Endothelial cell of umbilical vein (primary cell): ENCODE measurements at regions not wholly inside any gene's neighbourhood (a gene's known extent, or its start where the extent isn't known, plus 50 kb on each side); places are given as distances from the start of the nearest gene placed in this dataset.

Experiments used
- BruUV-seq: library from RNA; stranded (reverse); fragments of 400-500 nt; replicated peaks from 2 replicates; lab custom pipeline; 2021; lab: Mats Ljungman, UMichigan
- CTCF ChIA-PET: fragments of 300-600, 350-600 bp; sonication (Branson Sonifier 250); formaldehyde crosslinking; loops from one replicate; lab custom pipeline; 2021; ENCODE audit warnings: antibody characterized with exemption, inconsistent platforms; lab: Charles Lee
- POLR2A ChIA-PET: fragments of 300-600, 350-600 bp; sonication (Branson Sonifier 250); formaldehyde crosslinking; loops from one replicate; lab custom pipeline; 2021; ENCODE audit warnings: antibody characterized with exemption, inconsistent platforms; lab: Charles Lee
- DNase-seq: peaks from one replicate; pipeline ENCODE4 v3.0.0-alpha.2; 2011; ENCODE audit warnings: low read depth, low spot score
- FAIRE-seq: peaks from 2 replicates; lab custom pipeline; 2011; peaks lifted over from hg19 to GRCh38; lab: Jason Lieb, UNC
- H2AFZ ChIP-seq: 2 replicates; pipeline ENCODE4 v1.6.0; 2012; ENCODE audit warnings: low read depth, low read length, control low read depth, inconsistent platforms
- H3K27ac ChIP-seq: 2 replicates; pipeline ENCODE4 v1.5.1; 2011; ENCODE audit warnings: low read depth, mild to moderate bottlenecking, control low read depth, low read length, moderate library complexity; ENCODE audit not compliant: insufficient read depth
- H3K27me3 ChIP-seq, 2 experiments: 2 replicates each; pipeline versions ENCODE4 v1.6.0 to v1.6.1; 2011; ENCODE audit warnings: low read length in 2 of 2, mixed read lengths in 1 of 2; ENCODE audit not compliant: control insufficient read depth in 2 of 2, insufficient read depth in 2 of 2
- H3K36me3 ChIP-seq, 2 experiments: 2 replicates in 1 of 2; 3 replicates in 1 of 2; pipeline ENCODE4 v1.5.1; 2011; ENCODE audit warnings: low read length in 2 of 2, mild to moderate bottlenecking in 1 of 2, moderate library complexity in 1 of 2; ENCODE audit not compliant: control insufficient read depth in 2 of 2, insufficient read depth in 2 of 2; ENCODE audit errors: extremely low read depth in 1 of 2
- H3K4me1 ChIP-seq: 3 replicates; pipeline ENCODE4 v1.5.1; 2011; ENCODE audit warnings: mild to moderate bottlenecking, low read length; ENCODE audit not compliant: control insufficient read depth, insufficient read depth; ENCODE audit errors: extremely low read depth
- H3K4me2 ChIP-seq: 2 replicates; pipeline ENCODE4 v1.6.1; 2011; ENCODE audit warnings: low read length, control low read depth, mixed read lengths; ENCODE audit not compliant: insufficient read depth
- H3K4me3 ChIP-seq, 3 experiments: fragments of 200-600 bp in 1 of 3; sonication (generic), shearing (Covaris generic) in 1 of 3; replicated peaks in 1 of 3; 2 replicates each; pipeline ENCODE4 v1.5.1; 2011 to 2016; ENCODE audit warnings: control low read depth in 3 of 3, low read length in 3 of 3, mild to moderate bottlenecking in 2 of 3, inconsistent platforms in 1 of 3, low read depth in 1 of 3, moderate library complexity in 1 of 3; ENCODE audit not compliant: insufficient read depth in 1 of 3
- H3K79me2 ChIP-seq: 2 replicates; pipeline ENCODE4 v1.6.0; 2012; ENCODE audit warnings: low read length, inconsistent platforms; ENCODE audit not compliant: control insufficient read depth, insufficient read depth
- H3K9ac ChIP-seq: replicated peaks from 2 replicates; pipeline ENCODE3; 2011; ENCODE audit warnings: low read length, control low read depth; ENCODE audit not compliant: insufficient read depth; ENCODE audit errors: extremely low read depth
- H3K9me1 ChIP-seq: replicated peaks from 3 replicates; pipeline ENCODE4 v1.6.0; 2011; ENCODE audit warnings: mild to moderate bottlenecking, low read length; ENCODE audit not compliant: control insufficient read depth, insufficient read depth; ENCODE audit errors: extremely low read depth
- H3K9me3 ChIP-seq: replicated peaks from 2 replicates; pipeline ENCODE4 v1.5.1; 2012; ENCODE audit warnings: low read length, inconsistent platforms; ENCODE audit not compliant: control insufficient read depth, insufficient read depth
- H4K20me1 ChIP-seq: replicated peaks from 2 replicates; pipeline ENCODE3; 2011; ENCODE audit warnings: mild to moderate bottlenecking, low read length; ENCODE audit not compliant: control insufficient read depth, insufficient read depth; ENCODE audit errors: extremely low read depth
- EZH2 ChIP-seq: IDR thresholded peaks from 2 replicates; pipeline ENCODE4 v1.6.1; 2012; ENCODE audit warnings: borderline replicate concordance, low read depth, mild to moderate bottlenecking, moderate library complexity, low read length, inconsistent platforms; ENCODE audit not compliant: severe bottlenecking
- FOS ChIP-seq: IDR thresholded peaks from 2 replicates; pipeline ENCODE4 v1.6.1; 2011; ENCODE audit warnings: mild to moderate bottlenecking, low read length, moderate library complexity, borderline replicate concordance; ENCODE audit not compliant: insufficient read depth
- GATA2 ChIP-seq: IDR thresholded peaks from 2 replicates; pipeline ENCODE4 v1.7.0; 2011; ENCODE audit warnings: low read depth, mild to moderate bottlenecking, moderate library complexity, mixed read lengths, low read length; ENCODE audit not compliant: insufficient read length, insufficient read depth
- JUN ChIP-seq: IDR thresholded peaks from 2 replicates; pipeline ENCODE4 v1.6.1; 2011; ENCODE audit warnings: borderline replicate concordance, low read depth; ENCODE audit not compliant: insufficient read length, insufficient read depth
- MYC ChIP-seq: IDR thresholded peaks from one replicate; pipeline ENCODE4 v1.6.1; 2011; ENCODE audit warnings: mild to moderate bottlenecking, low read depth, low read length
- POLR2A ChIP-seq: IDR thresholded peaks from 2 replicates; pipeline ENCODE4 v1.6.1; 2012; ENCODE audit warnings: low read depth, mild to moderate bottlenecking, control low read depth, low read length
- POLR2AphosphoS5 ChIP-seq: IDR thresholded peaks from 2 replicates; pipeline ENCODE4 v1.6.1; 2012; ENCODE audit warnings: low read depth, mild to moderate bottlenecking, control low read depth, low read length, moderate library complexity; ENCODE audit not compliant: insufficient read depth
- dilution Hi-C: fragments of 300-500 bp; cut with MboI; formaldehyde crosslinking; loops from one replicate; pipeline ENCODE4 v1.15.0; 2019; ENCODE audit warnings: low sequenced_read_pairs; ENCODE audit not compliant: extremely low pct_ligation_motif_present
- intact Hi-C: fragments of 100-400 bp; cut with micrococcal nuclease; formaldehyde crosslinking; loops from one replicate; pipeline ENCODE4 v1.10.0; 2022
- TF ChIP-seq, protein P1 (sequence below), 2 donors: IDR thresholded peaks; 1 replicate in 1 of 2; 2 replicates in 1 of 2; pipeline ENCODE4 v1.5.1; 2011; ENCODE audit warnings: low read length in 2 of 2, mild to moderate bottlenecking in 2 of 2, moderate library complexity in 2 of 2, control low read depth in 1 of 2, inconsistent platforms in 1 of 2, low read depth in 1 of 2; ENCODE audit not compliant: insufficient read depth in 1 of 2; ENCODE audit errors: extremely low read depth in 1 of 2
- TF ChIP-seq, protein P2 (sequence below): IDR thresholded peaks from 2 replicates; pipeline ENCODE4 v1.6.1; 2011; ENCODE audit not compliant: insufficient read depth, insufficient read length

DNA sequence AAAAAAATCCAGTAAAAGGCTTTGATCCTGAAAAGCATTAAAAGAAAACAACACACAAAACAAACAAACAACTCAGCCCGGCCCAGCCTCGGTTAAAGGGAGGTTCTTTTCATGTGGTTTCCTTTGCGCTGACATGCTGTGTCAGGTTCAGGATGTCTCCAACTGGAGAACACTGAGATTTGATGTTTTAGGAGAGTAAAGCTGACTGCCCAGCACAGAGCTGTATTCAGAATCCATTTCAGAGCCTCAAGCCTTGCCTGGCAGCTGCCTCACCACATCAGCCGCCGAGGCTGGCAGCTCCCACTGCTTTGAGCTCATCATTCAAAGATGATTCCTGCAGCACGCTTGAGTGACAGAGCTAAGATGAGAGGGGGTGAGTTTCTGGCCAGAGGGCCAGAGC, 205.8 kb upstream of the LYZL1 start:
- dilution Hi-C loops: no loop called here
- Histone ChIP-seq H3K4me1 (no peaks in the 10 kb centered on the region), H4K20me1 (no peaks in the 10 kb centered on the region), H3K4me2 (no peak overlapping the region), H3K36me3 (no peaks in the 10 kb centered on the region), H3K9me3 (no peaks in the 10 kb centered on the region), H3K9me1 (no peaks in the 10 kb centered on the region), H3K79me2 (no peaks in the 10 kb centered on the region), H2AFZ (no peak overlapping the region), H3K27ac (no peak overlapping the region), H3K4me3 (no peak overlapping the region), H3K9ac (no peak overlapping the region), H3K27me3 (peaks cover 0 to 3% of the 10 kb centered on the region in 2 experiments)
- no peak for TF ChIP-seq MYC
- no peak for TF ChIP-seq POLR2A
- no peak for TF ChIP-seq EZH2
- TF ChIP-seq POLR2AphosphoS5: no peak
- TF ChIP-seq, protein P1, sequence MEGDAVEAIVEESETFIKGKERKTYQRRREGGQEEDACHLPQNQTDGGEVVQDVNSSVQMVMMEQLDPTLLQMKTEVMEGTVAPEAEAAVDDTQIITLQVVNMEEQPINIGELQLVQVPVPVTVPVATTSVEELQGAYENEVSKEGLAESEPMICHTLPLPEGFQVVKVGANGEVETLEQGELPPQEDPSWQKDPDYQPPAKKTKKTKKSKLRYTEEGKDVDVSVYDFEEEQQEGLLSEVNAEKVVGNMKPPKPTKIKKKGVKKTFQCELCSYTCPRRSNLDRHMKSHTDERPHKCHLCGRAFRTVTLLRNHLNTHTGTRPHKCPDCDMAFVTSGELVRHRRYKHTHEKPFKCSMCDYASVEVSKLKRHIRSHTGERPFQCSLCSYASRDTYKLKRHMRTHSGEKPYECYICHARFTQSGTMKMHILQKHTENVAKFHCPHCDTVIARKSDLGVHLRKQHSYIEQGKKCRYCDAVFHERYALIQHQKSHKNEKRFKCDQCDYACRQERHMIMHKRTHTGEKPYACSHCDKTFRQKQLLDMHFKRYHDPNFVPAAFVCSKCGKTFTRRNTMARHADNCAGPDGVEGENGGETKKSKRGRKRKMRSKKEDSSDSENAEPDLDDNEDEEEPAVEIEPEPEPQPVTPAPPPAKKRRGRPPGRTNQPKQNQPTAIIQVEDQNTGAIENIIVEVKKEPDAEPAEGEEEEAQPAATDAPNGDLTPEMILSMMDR (IDR thresholded peaks at IDR 0.05; ENCODE audit: extremely low read depth in 1 of 2, insufficient read depth in 1 of 2, low read depth in 1 of 2, low read length in 2 of 2): no peak
- no peak for TF ChIP-seq JUN
- TF ChIP-seq FOS: no peak
- TF ChIP-seq GATA2: no peak
- TF ChIP-seq, protein P2, sequence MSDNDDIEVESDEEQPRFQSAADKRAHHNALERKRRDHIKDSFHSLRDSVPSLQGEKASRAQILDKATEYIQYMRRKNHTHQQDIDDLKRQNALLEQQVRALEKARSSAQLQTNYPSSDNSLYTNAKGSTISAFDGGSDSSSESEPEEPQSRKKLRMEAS: no peak
- FAIRE-seq (no peak), DNase-seq (no peak)
- no TSS peak for BruUV-seq
- intact Hi-C loops: no loop called here
- POLR2A ChIA-PET: no interaction called here
- CTCF ChIA-PET: interaction anchor here (1.2 kb wide), 1 partner anchor 14 kb away, joined by 3 read pairs; no protein-coding TSS in a partner anchor
